ENCODE measurements at regions not wholly inside any gene's neighbourhood (a gene's known extent, or its start where the extent isn't known, plus 50 kb on each side); places are given as distances from the start of the nearest gene placed in this dataset.

DNA sequence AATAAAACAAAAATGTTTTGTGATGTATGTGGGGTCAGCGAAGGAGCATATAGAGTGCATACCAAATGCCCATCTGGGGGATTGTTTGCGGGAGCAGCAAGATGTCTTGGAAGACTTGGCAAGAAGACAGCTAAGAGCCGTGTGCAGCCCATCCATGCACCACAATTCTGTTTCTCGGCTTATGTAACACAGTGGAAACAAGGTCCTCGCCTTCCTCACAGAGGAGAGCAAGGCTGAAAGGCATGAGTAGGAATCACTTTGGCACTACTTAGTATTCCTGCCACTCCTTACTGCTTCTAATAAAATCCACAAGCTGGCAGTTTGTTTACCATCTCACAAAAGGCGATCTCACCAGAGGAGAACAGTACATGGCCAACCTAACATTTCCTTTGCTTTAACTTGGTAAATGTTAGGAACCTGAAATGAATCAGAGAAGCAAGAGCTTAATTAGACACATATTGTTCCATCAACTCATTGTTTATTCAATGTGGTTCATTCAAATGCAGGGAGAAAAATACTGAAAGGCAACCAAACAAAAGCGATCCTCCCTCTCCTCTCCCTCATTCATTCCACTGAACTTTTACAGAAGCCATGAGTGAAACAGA, 648.1 kb downstream of the ACTL7B start:
- Histone ChIP-seq H3K27me3 (ENCODE audit: insufficient read depth, low read length) (no peaks in the 10 kb centered on the region), H3K9me2 (ENCODE audit: insufficient read depth) (no peaks in the 10 kb centered on the region), H3K4me2 (ENCODE audit: low read length) (no peak overlapping the region), H3K9ac (ENCODE audit: low read length) (no peak overlapping the region), H3K4me1 (ENCODE audit: control insufficient read depth in 1 of 2, insufficient read depth in 2 of 2, low read length in 2 of 2) (no peaks in the 10 kb centered on the region), H4K20me1 (ENCODE audit: insufficient read depth) (no peaks in the 10 kb centered on the region), H3K27ac (ENCODE audit: low read depth, low read length) (no peak overlapping the region), H3K36me3 (ENCODE audit: control insufficient read depth in 1 of 2, insufficient read depth in 2 of 2, low read length in 2 of 2) (no peaks in the 10 kb centered on the region), H3K9me3 (ENCODE audit: control insufficient read depth in 1 of 2, insufficient read depth in 1 of 2, low read depth in 1 of 2, low read length in 2 of 2) (no peaks in the 10 kb centered on the region), H3K79me2 (ENCODE audit: insufficient read depth, low read length) (no peaks in the 10 kb centered on the region), H3K4me3 (replicated peaks in 1 of 2; ENCODE audit: low read depth in 1 of 2, low read length in 2 of 2) (no peak overlapping the region), H2AFZ (ENCODE audit: low read depth, low read length, poor library complexity, severe bottlenecking) (no peak overlapping the region)
- intact Hi-C loops (cut with micrococcal nuclease), result no loop called here
- no TSS peak for BruUV-seq (replicated peaks)
- DNase-seq (ENCODE audit: low read depth, low spot score) (no peak), ATAC-seq (no peak)
- RAD21 ChIA-PET (ENCODE audit: low non-redundant PET in 1 of 2, low total read pairs in 2 of 2, uncharacterized antibody in 2 of 2, unreplicated experiment in 2 of 2), result no interaction called here
- POLR2A ChIA-PET, result no interaction called here
- CTCF ChIA-PET, result no interaction called here
- TF ChIP-seq SIN3A (IDR thresholded peaks at IDR 0.05; ENCODE audit: low read depth) (no peak), POLR2AphosphoS5 (IDR thresholded peaks at IDR 0.05; ENCODE audit: low read depth, low read length) (no peak), FOSL1 (IDR thresholded peaks at IDR 0.05; ENCODE audit: low read depth) (no peak), SP1 (IDR thresholded peaks at IDR 0.05; ENCODE audit: low read depth) (no peak), ZNF274 (IDR thresholded peaks at IDR 0.05; ENCODE audit: low read depth, low read length) (no peak), ZFX (IDR thresholded peaks at IDR 0.05) (no peak)
- TF ChIP-seq, protein P1, sequence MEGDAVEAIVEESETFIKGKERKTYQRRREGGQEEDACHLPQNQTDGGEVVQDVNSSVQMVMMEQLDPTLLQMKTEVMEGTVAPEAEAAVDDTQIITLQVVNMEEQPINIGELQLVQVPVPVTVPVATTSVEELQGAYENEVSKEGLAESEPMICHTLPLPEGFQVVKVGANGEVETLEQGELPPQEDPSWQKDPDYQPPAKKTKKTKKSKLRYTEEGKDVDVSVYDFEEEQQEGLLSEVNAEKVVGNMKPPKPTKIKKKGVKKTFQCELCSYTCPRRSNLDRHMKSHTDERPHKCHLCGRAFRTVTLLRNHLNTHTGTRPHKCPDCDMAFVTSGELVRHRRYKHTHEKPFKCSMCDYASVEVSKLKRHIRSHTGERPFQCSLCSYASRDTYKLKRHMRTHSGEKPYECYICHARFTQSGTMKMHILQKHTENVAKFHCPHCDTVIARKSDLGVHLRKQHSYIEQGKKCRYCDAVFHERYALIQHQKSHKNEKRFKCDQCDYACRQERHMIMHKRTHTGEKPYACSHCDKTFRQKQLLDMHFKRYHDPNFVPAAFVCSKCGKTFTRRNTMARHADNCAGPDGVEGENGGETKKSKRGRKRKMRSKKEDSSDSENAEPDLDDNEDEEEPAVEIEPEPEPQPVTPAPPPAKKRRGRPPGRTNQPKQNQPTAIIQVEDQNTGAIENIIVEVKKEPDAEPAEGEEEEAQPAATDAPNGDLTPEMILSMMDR (IDR thresholded peaks at IDR 0.05 in 2 of 3, conservative IDR thresholded peaks at IDR 0.05 in 1 of 3; ENCODE audit: borderline replicate concordance in 1 of 3, insufficient read depth in 1 of 3, low read depth in 2 of 3, low read length in 2 of 3), result no peak

DNA sequence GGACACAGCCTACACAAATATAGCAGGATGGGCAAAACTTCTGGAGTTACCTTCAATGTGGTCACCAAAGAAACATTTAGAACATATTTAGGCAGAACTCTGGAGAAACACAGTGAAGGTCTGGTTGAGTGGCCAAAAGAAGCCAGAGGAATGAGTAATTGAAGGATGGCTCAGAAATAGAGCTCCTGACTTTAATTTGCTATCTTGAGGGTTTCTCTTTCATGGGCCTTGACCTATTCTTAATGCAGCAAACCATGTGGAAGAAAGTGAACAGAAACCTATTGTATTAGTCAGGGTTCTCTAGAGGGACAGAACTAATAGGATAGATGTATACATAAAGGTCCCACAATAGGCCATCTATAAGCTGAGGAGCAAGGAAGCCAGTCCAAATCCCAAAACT, 650.5 kb downstream of the ACTL7B start:
- TF ChIP-seq SRF (IDR thresholded peaks at IDR 0.05; ENCODE audit: low read depth) (no peak), ZFX (IDR thresholded peaks at IDR 0.05) (no peak), EZH2phosphoT487 (IDR thresholded peaks at IDR 0.05; ENCODE audit: borderline replicate concordance) (no peak), JUND (IDR thresholded peaks at IDR 0.05) (no peak), ELF1 (IDR thresholded peaks at IDR 0.05; ENCODE audit: borderline replicate concordance, low read depth) (no peak), POLR2A (IDR thresholded peaks at IDR 0.05; ENCODE audit: borderline replicate concordance, extremely low read depth, insufficient read depth, insufficient read length) (no peak), FOSL1 (IDR thresholded peaks at IDR 0.05; ENCODE audit: low read depth) (no peak), CEBPB (IDR thresholded peaks at IDR 0.05; ENCODE audit: low read depth) (no peak), ZNF274 (IDR thresholded peaks at IDR 0.05; ENCODE audit: low read depth, low read length) (no peak)
- TF ChIP-seq, protein P2, sequence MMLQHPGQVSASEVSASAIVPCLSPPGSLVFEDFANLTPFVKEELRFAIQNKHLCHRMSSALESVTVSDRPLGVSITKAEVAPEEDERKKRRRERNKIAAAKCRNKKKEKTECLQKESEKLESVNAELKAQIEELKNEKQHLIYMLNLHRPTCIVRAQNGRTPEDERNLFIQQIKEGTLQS (IDR thresholded peaks at IDR 0.05), result no peak
- TF ChIP-seq, protein P3, sequence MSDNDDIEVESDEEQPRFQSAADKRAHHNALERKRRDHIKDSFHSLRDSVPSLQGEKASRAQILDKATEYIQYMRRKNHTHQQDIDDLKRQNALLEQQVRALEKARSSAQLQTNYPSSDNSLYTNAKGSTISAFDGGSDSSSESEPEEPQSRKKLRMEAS (IDR thresholded peaks at IDR 0.05), result no peak
- TF ChIP-seq, protein P1 (IDR thresholded peaks at IDR 0.05 in 2 of 3, conservative IDR thresholded peaks at IDR 0.05 in 1 of 3; ENCODE audit: borderline replicate concordance in 1 of 3, insufficient read depth in 1 of 3, low read depth in 2 of 3, low read length in 2 of 3), result no peak
- Histone ChIP-seq H3K36me3 (ENCODE audit: control insufficient read depth in 1 of 2, insufficient read depth in 2 of 2, low read length in 2 of 2) (no peaks in the 10 kb centered on the region), H3K79me2 (ENCODE audit: insufficient read depth, low read length) (no peaks in the 10 kb centered on the region), H3K9me2 (ENCODE audit: insufficient read depth) (no peaks in the 10 kb centered on the region), H3K9ac (ENCODE audit: low read length) (no peak overlapping the region), H3K9me3 (ENCODE audit: control insufficient read depth in 1 of 2, insufficient read depth in 1 of 2, low read depth in 1 of 2, low read length in 2 of 2) (no peaks in the 10 kb centered on the region), H2AFZ (ENCODE audit: low read depth, low read length, poor library complexity, severe bottlenecking) (no peak overlapping the region), H3K4me2 (ENCODE audit: low read length) (no peak overlapping the region), H3K27me3 (ENCODE audit: insufficient read depth, low read length) (no peaks in the 10 kb centered on the region), H3K4me3 (replicated peaks in 1 of 2; ENCODE audit: low read depth in 1 of 2, low read length in 2 of 2) (no peak overlapping the region), H4K20me1 (ENCODE audit: insufficient read depth) (no peaks in the 10 kb centered on the region), H3K27ac (ENCODE audit: low read depth, low read length) (no peak overlapping the region), H3K4me1 (ENCODE audit: control insufficient read depth in 1 of 2, insufficient read depth in 2 of 2, low read length in 2 of 2) (no peaks in the 10 kb centered on the region)
- intact Hi-C loops (cut with micrococcal nuclease), result no loop called here
- no TSS peak for BruUV-seq (replicated peaks)
- ATAC-seq (no peak), DNase-seq (ENCODE audit: low read depth, low spot score) (no peak)
- ChIA-PET POLR2A (no interaction called here), CTCF (no interaction called here), RAD21 (ENCODE audit: low non-redundant PET in 1 of 2, low total read pairs in 2 of 2, uncharacterized antibody in 2 of 2, unreplicated experiment in 2 of 2) (no interaction called here)

Measured in HCT116 (cell line).